Peyer's patch (tissue), 4 donors: ENCODE measurements at regions not wholly inside any gene's neighbourhood (a gene's known extent, or its start where the extent isn't known, plus 50 kb on each side); places are given as distances from the start of the nearest gene placed in this dataset.

Source experiments
- DNase-seq, 3 donors: peaks; one replicate each; pipeline ENCODE4 v3.0.0-alpha.2; 2017 to 2019
- H3K27ac ChIP-seq, 4 donors: fragments of 200-600 bp; sonication (generic); one replicate each; pipeline ENCODE4 v1.5.1; 2016 to 2019
- H3K27me3 ChIP-seq, 2 donors: fragments of 200-600 bp; sonication (generic); one replicate each; pipeline ENCODE4 v1.5.1; 2019
- H3K36me3 ChIP-seq, 3 donors: fragments of 200-600 bp; sonication (generic); one replicate each; pipeline ENCODE4 v1.5.1; 2016 to 2019
- H3K4me1 ChIP-seq, 4 donors: fragments of 200-600 bp; sonication (generic); one replicate each; pipeline ENCODE4 v1.5.1; 2016 to 2019
- H3K4me3 ChIP-seq, 4 donors: fragments of 200-600 bp; sonication (generic); 1 replicate in 3 of 4; 2 replicates in 1 of 4; pipeline ENCODE4 v1.5.1; 2016 to 2019; ENCODE audit warnings: mild to moderate bottlenecking in 1 of 4
- H3K9me3 ChIP-seq, 4 donors: fragments of 200-600 bp; sonication (generic); one replicate each; pipeline ENCODE4 v1.5.1; 2016 to 2019; ENCODE audit warnings: mild to moderate bottlenecking in 1 of 4
- POLR2A ChIP-seq, 2 donors: fragments of 450-650 bp; IDR thresholded peaks; one replicate each; pipeline ENCODE4 v1.5.1; 2017; ENCODE audit warnings: antibody characterized with exemption in 2 of 2, mild to moderate bottlenecking in 2 of 2, moderate library complexity in 2 of 2
- small RNA-seq, 2 donors: library from RNA; depleted of rRNA; stranded (forward); fragments of <200 nt; gene quantifications; one replicate each; pipeline ENCODE3, GENCODE V24; 2016
- TF ChIP-seq, protein P1 (sequence below), 6 experiments: fragments of 450-650 bp in 4 of 6; fragments of 200-600 bp in 2 of 6; sonication (generic) in 1 of 6; IDR thresholded peaks; one replicate each; pipeline ENCODE4 v1.5.1; 2017 to 2019; ENCODE audit warnings: antibody characterized with exemption in 6 of 6, mild to moderate bottlenecking in 3 of 6, moderate library complexity in 1 of 6

DNA sequence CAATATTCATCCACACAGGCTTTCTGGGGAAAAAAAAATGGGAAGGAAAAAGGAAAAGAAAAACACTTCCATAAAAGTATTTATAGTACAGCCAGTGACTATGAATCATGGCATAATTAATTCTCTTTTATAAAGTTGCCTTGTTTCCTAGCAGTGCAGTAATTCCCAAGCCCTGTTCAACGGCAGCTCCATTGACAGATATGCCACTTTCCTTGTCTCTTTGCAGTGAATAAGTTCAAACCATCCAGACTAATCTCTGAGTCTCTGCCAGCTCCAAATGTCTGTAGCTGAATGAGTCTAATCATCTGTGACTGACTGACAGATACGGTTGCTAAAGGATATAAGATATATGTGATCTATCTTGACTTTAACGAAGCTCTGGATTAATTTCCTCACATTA, 52.9 kb upstream of the KCNJ16 start:
- Histone ChIP-seq H3K9me3 (no peaks in the 10 kb centered on the region), H3K27ac (no peak overlapping the region), H3K27me3 (no peaks in the 10 kb centered on the region), H3K4me3 (no peak overlapping the region), H3K36me3 (no peaks in the 10 kb centered on the region), H3K4me1 (no peaks in the 10 kb centered on the region)
- DNase-seq: no peak
- TF ChIP-seq, protein P1, sequence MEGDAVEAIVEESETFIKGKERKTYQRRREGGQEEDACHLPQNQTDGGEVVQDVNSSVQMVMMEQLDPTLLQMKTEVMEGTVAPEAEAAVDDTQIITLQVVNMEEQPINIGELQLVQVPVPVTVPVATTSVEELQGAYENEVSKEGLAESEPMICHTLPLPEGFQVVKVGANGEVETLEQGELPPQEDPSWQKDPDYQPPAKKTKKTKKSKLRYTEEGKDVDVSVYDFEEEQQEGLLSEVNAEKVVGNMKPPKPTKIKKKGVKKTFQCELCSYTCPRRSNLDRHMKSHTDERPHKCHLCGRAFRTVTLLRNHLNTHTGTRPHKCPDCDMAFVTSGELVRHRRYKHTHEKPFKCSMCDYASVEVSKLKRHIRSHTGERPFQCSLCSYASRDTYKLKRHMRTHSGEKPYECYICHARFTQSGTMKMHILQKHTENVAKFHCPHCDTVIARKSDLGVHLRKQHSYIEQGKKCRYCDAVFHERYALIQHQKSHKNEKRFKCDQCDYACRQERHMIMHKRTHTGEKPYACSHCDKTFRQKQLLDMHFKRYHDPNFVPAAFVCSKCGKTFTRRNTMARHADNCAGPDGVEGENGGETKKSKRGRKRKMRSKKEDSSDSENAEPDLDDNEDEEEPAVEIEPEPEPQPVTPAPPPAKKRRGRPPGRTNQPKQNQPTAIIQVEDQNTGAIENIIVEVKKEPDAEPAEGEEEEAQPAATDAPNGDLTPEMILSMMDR (IDR thresholded peaks at IDR 0.05): no peak
- TF ChIP-seq POLR2A (IDR thresholded peaks at IDR 0.05): no peak

DNA sequence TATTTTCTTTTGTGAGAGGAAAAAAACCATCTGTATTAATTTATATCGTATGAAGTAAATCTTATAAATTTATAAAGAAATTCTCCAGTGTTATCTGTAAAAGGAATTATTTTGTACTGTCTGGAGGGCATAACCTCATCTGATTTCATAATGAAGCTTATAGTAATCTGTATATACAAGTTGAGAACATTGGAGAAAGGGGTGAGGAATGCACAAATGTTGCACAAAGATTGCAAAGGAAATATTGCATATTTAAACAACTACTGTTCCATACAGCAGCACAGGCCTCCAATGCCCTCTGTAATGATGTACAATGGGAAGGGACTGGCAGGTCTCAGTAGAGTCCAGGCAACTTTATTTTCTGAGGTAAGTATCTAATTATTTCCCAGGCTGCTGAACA, 50.8 kb upstream of the KCNJ16 start:
- TF ChIP-seq, protein P1 (IDR thresholded peaks at IDR 0.05): no peak
- TF ChIP-seq POLR2A (IDR thresholded peaks at IDR 0.05): no peak
- Histone ChIP-seq H3K9me3 (no peaks in the 10 kb centered on the region), H3K36me3 (no peaks in the 10 kb centered on the region), H3K4me3 (no peak overlapping the region), H3K27me3 (no peaks in the 10 kb centered on the region), H3K4me1 (peaks cover 0 to 5% (median 0%) of the 10 kb centered on the region in 4 donors), H3K27ac (no peak overlapping the region)
- no peak for DNase-seq

Small RNA genes lying in the stretch of these regions (small RNA-seq; reads per million reads assigned to genes)
- gene AC002545.1: 0 reads per million in 2 donors
- 0 reads per million in 2 donors for gene RF00019
